HCT116 (cell line): ENCODE measurements at regions not wholly inside any gene's neighbourhood (a gene's known extent, or its start where the extent isn't known, plus 50 kb on each side); places are given as distances from the start of the nearest gene placed in this dataset.
A peak's percentile ranks its signal among the peaks of the same experiment; 100 is the strongest.

Experiments used
- ATAC-seq: fragments of 200-7000 bp; cut with Tn5 transposase; 2 replicates; pipeline ENCODE4 v1.9.1; 2020; ENCODE audit warnings: mild to moderate bottlenecking, moderate library complexity
- BruUV-seq: library from RNA; stranded (reverse); fragments of 400-500 nt; replicated peaks from 2 replicates; lab custom pipeline; 2021; lab: Mats Ljungman, UMichigan
- CTCF ChIA-PET: fragments of 300-600 bp; sonication (Branson Sonifier 250); formaldehyde crosslinking; loops from one replicate; lab custom pipeline; 2021; ENCODE audit warnings: antibody characterized with exemption; lab: Charles Lee
- POLR2A ChIA-PET: fragments of 300-600, 350-600 bp; sonication (Branson Sonifier 250); formaldehyde crosslinking; loops from one replicate; lab custom pipeline; 2021; ENCODE audit warnings: antibody characterized with exemption; lab: Charles Lee
- RAD21 ChIA-PET, 2 experiments: fragments of 300-600 bp; sonication (Branson Sonifier 250); formaldehyde crosslinking; loops; one replicate each; lab custom pipeline; 2023; ENCODE audit warnings: low total read pairs in 2 of 2; ENCODE audit not compliant: uncharacterized antibody in 2 of 2, unreplicated experiment in 2 of 2, low non-redundant PET in 1 of 2; lab: Charles Lee
- DNase-seq: peaks from one replicate; pipeline ENCODE4 v3.0.0-alpha.2; 2010; ENCODE audit warnings: low read depth, low spot score
- H2AFZ ChIP-seq: fragments of 200-600 bp; shearing (Covaris generic), sonication (generic); 2 replicates; pipeline ENCODE4 v1.6.1; 2017; ENCODE audit warnings: low read depth, mixed run types, mixed read lengths, antibody characterized with exemption, low read length; ENCODE audit not compliant: poor library complexity, severe bottlenecking
- H3K27ac ChIP-seq: 2 replicates; pipeline ENCODE4 v1.5.1; 2012; ENCODE audit warnings: low read depth, low read length
- H3K27me3 ChIP-seq: fragments of 200-600 bp; sonication (generic); 2 replicates; pipeline ENCODE4 v1.6.1; 2016; ENCODE audit warnings: mixed run types, low read length, mixed read lengths; ENCODE audit not compliant: insufficient read depth
- H3K36me3 ChIP-seq, 2 experiments: fragments of 200-500 bp in 1 of 2; fragments of 200-600 bp in 1 of 2; sonication (Bioruptor generic) in 1 of 2; sonication (generic) in 1 of 2; 2 replicates each; pipeline versions ENCODE4 v1.5.1 to v1.6.1; 2014 to 2016; ENCODE audit warnings: low read length in 2 of 2, inconsistent platforms in 1 of 2, mixed read lengths in 1 of 2, mixed run types in 1 of 2; ENCODE audit not compliant: insufficient read depth in 2 of 2, control insufficient read depth in 1 of 2
- H3K4me1 ChIP-seq, 2 experiments: fragments of 200-600 bp in 1 of 2; sonication (generic) in 1 of 2; 2 replicates each; pipeline versions ENCODE4 v1.5.1 to v1.6.1; 2012 to 2017; ENCODE audit warnings: low read length in 2 of 2, inconsistent platforms in 1 of 2, mild to moderate bottlenecking in 1 of 2, mixed read lengths in 1 of 2, mixed run types in 1 of 2, moderate library complexity in 1 of 2; ENCODE audit not compliant: insufficient read depth in 2 of 2, control insufficient read depth in 1 of 2
- H3K4me2 ChIP-seq: fragments of 200-600 bp; sonication (generic); 2 replicates; pipeline ENCODE4 v1.6.1; 2017; ENCODE audit warnings: mixed run types, low read length, mixed read lengths
- H3K4me3 ChIP-seq, 2 experiments: fragments of 200-600 bp in 1 of 2; sonication (generic) in 1 of 2; replicated peaks in 1 of 2; 2 replicates each; pipeline ENCODE4 v1.5.1; 2011 to 2016; ENCODE audit warnings: low read length in 2 of 2, control low read depth in 1 of 2, low read depth in 1 of 2, mild to moderate bottlenecking in 1 of 2, mixed read lengths in 1 of 2, mixed run types in 1 of 2
- H3K79me2 ChIP-seq: fragments of 200-600 bp; sonication (generic); 2 replicates; pipeline ENCODE4 v1.6.1; 2017; ENCODE audit warnings: mild to moderate bottlenecking, mixed run types, low read length, moderate library complexity, mixed read lengths; ENCODE audit not compliant: insufficient read depth
- H3K9ac ChIP-seq: fragments of 200-600 bp; sonication (generic); 2 replicates; pipeline ENCODE4 v1.6.1; 2016; ENCODE audit warnings: low read length, mixed read lengths
- H3K9me2 ChIP-seq: fragments of 200-600 bp; sonication (generic), shearing (Covaris generic); 2 replicates; pipeline ENCODE4 v1.6.1; 2017; ENCODE audit warnings: mixed run types, mild to moderate bottlenecking, moderate library complexity; ENCODE audit not compliant: insufficient read depth
- H3K9me3 ChIP-seq, 2 experiments: fragments of 200-500 bp in 1 of 2; fragments of 200-600 bp in 1 of 2; sonication (Bioruptor generic) in 1 of 2; sonication (generic) in 1 of 2; 2 replicates each; pipeline ENCODE4 v1.6.1; 2014 to 2017; ENCODE audit warnings: low read length in 2 of 2, mixed read lengths in 2 of 2, inconsistent platforms in 1 of 2, low read depth in 1 of 2, mild to moderate bottlenecking in 1 of 2, mixed run types in 1 of 2, moderate library complexity in 1 of 2; ENCODE audit not compliant: control insufficient read depth in 1 of 2, insufficient read depth in 1 of 2
- H4K20me1 ChIP-seq: fragments of 200-600 bp; sonication (generic), shearing (Covaris generic); 2 replicates; pipeline ENCODE4 v1.6.1; 2017; ENCODE audit warnings: mixed run types, mild to moderate bottlenecking, moderate library complexity; ENCODE audit not compliant: insufficient read depth
- CBX3 ChIP-seq: IDR thresholded peaks from 2 replicates; pipeline ENCODE4 v1.6.1; 2012; ENCODE audit warnings: low read depth
- CTCF ChIP-seq, 3 experiments: fragments of 200-600 bp in 1 of 3; sonication (generic) in 1 of 3; IDR thresholded peaks in 2 of 3; conservative IDR thresholded peaks in 1 of 3; 2 replicates each; pipeline ENCODE4 v1.5.1; 2012 to 2017; ENCODE audit warnings: low read depth in 2 of 3, low read length in 2 of 3, antibody characterized with exemption in 1 of 3, borderline replicate concordance in 1 of 3, control low read depth in 1 of 3, mild to moderate bottlenecking in 1 of 3, mixed read lengths in 1 of 3, mixed run types in 1 of 3, moderate library complexity in 1 of 3; ENCODE audit not compliant: insufficient read depth in 1 of 3
- EGR1 ChIP-seq: IDR thresholded peaks from 2 replicates; pipeline ENCODE4 v1.6.1; 2012; ENCODE audit warnings: low read depth
- ELF1 ChIP-seq: IDR thresholded peaks from 2 replicates; pipeline ENCODE4 v1.6.1; 2012; ENCODE audit warnings: low read depth, borderline replicate concordance
- EZH2 ChIP-seq: fragments of 200-600 bp; sonication (generic); IDR thresholded peaks from 2 replicates; pipeline ENCODE4 v1.6.1; 2017; ENCODE audit warnings: antibody characterized with exemption, mixed run types
- FOSL1 ChIP-seq: IDR thresholded peaks from 2 replicates; pipeline ENCODE4 v1.6.1; 2012; ENCODE audit warnings: low read depth
- JUND ChIP-seq: IDR thresholded peaks from 2 replicates; pipeline ENCODE4 v1.6.1; 2012
- POLR2A ChIP-seq: IDR thresholded peaks from 2 replicates; pipeline ENCODE4 v1.7.0; 2011; ENCODE audit warnings: borderline replicate concordance; ENCODE audit not compliant: insufficient read depth, insufficient read length; ENCODE audit errors: extremely low read depth
- POLR2AphosphoS5 ChIP-seq: IDR thresholded peaks from 2 replicates; pipeline ENCODE4 v1.6.1; 2011; ENCODE audit warnings: mild to moderate bottlenecking, low read depth, low read length, moderate library complexity
- SIN3A ChIP-seq: IDR thresholded peaks from 2 replicates; pipeline ENCODE4 v1.6.1; 2012; ENCODE audit warnings: low read depth
- SP1 ChIP-seq: IDR thresholded peaks from 2 replicates; pipeline ENCODE4 v1.6.1; 2012; ENCODE audit warnings: low read depth
- SRF ChIP-seq: IDR thresholded peaks from 2 replicates; pipeline ENCODE4 v1.6.1; 2012; ENCODE audit warnings: low read depth
- TCF7L2 ChIP-seq: IDR thresholded peaks from 2 replicates; pipeline ENCODE4 v1.7.0; 2011; ENCODE audit warnings: borderline replicate concordance, inconsistent platforms; ENCODE audit not compliant: insufficient read depth, insufficient read length; ENCODE audit errors: extremely low read depth
- YY1 ChIP-seq: IDR thresholded peaks from 2 replicates; pipeline ENCODE4 v1.6.1; 2011; ENCODE audit warnings: low read length, low read depth, moderate library complexity, mild to moderate bottlenecking; ENCODE audit not compliant: insufficient replicate concordance; ENCODE audit errors: extremely low read depth
- ZBTB33 ChIP-seq: IDR thresholded peaks from 2 replicates; pipeline ENCODE4 v1.6.1; 2011; ENCODE audit warnings: mild to moderate bottlenecking, low read length, moderate library complexity; ENCODE audit not compliant: insufficient replicate concordance; ENCODE audit errors: extremely low read depth
- ZFX ChIP-seq: fragments of 450-650 bp; IDR thresholded peaks from 2 replicates; pipeline ENCODE4 v1.6.1; 2017
- ZNF274 ChIP-seq: fragments of 200-500 bp; sonication (Bioruptor generic); IDR thresholded peaks from 2 replicates; pipeline ENCODE4 v1.6.1; 2014; ENCODE audit warnings: mild to moderate bottlenecking, low read depth, low read length, inconsistent platforms
- intact Hi-C: fragments of 100-400 bp; cut with micrococcal nuclease; formaldehyde crosslinking; loops from 2 replicates; pipeline ENCODE4 v1.10.0; 2022
- TF ChIP-seq, protein P1 (sequence below): IDR thresholded peaks from 2 replicates; pipeline ENCODE4 v1.6.1; 2012
- TF ChIP-seq, protein P2 (sequence below): IDR thresholded peaks from 2 replicates; pipeline ENCODE4 v1.6.1; 2012
- TF ChIP-seq, protein P3 (sequence below): IDR thresholded peaks from 2 replicates; pipeline ENCODE4 v1.6.1; 2012; ENCODE audit warnings: low read depth

GRCh38 chr6:133590814-133591213, 298.1 kb upstream of the TCF21 start:
- no peaks in the 10 kb centered on the region for H3K27me3 ChIP-seq
- no peak overlapping the region for H3K4me3 ChIP-seq
- RAD21 ChIA-PET = no interaction called here
- no peaks in the 10 kb centered on the region for H4K20me1 ChIP-seq
- ATAC-seq (no peak), DNase-seq (no peak)
- peak overlapping the region; percentile 62 for H2AFZ ChIP-seq
- TF ChIP-seq SP1 = no peak
- no peak for TF ChIP-seq JUND
- no peak for TF ChIP-seq POLR2AphosphoS5
- no peak for TF ChIP-seq CTCF (IDR thresholded peaks at IDR 0.05 in 2 of 3, conservative IDR thresholded peaks at IDR 0.05 in 1 of 3; ENCODE audit: borderline replicate concordance in 1 of 3, insufficient read depth in 1 of 3, low read depth in 2 of 3, low read length in 2 of 3)
- TF ChIP-seq, protein P1, sequence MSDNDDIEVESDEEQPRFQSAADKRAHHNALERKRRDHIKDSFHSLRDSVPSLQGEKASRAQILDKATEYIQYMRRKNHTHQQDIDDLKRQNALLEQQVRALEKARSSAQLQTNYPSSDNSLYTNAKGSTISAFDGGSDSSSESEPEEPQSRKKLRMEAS = no peak
- TF ChIP-seq ZFX = no peak
- no peak for TF ChIP-seq EGR1
- TF ChIP-seq SRF = no peak
- TF ChIP-seq ZBTB33 = no peak
- TF ChIP-seq ZNF274 = no peak
- TF ChIP-seq TCF7L2 = no peak
- TF ChIP-seq POLR2A = no peak
- TF ChIP-seq YY1 = no peak
- TF ChIP-seq, protein P2, sequence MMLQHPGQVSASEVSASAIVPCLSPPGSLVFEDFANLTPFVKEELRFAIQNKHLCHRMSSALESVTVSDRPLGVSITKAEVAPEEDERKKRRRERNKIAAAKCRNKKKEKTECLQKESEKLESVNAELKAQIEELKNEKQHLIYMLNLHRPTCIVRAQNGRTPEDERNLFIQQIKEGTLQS = no peak
- TF ChIP-seq FOSL1 = no peak
- TF ChIP-seq CBX3 = no peak
- no peak for TF ChIP-seq EZH2
- TF ChIP-seq SIN3A = no peak
- TF ChIP-seq, protein P3, sequence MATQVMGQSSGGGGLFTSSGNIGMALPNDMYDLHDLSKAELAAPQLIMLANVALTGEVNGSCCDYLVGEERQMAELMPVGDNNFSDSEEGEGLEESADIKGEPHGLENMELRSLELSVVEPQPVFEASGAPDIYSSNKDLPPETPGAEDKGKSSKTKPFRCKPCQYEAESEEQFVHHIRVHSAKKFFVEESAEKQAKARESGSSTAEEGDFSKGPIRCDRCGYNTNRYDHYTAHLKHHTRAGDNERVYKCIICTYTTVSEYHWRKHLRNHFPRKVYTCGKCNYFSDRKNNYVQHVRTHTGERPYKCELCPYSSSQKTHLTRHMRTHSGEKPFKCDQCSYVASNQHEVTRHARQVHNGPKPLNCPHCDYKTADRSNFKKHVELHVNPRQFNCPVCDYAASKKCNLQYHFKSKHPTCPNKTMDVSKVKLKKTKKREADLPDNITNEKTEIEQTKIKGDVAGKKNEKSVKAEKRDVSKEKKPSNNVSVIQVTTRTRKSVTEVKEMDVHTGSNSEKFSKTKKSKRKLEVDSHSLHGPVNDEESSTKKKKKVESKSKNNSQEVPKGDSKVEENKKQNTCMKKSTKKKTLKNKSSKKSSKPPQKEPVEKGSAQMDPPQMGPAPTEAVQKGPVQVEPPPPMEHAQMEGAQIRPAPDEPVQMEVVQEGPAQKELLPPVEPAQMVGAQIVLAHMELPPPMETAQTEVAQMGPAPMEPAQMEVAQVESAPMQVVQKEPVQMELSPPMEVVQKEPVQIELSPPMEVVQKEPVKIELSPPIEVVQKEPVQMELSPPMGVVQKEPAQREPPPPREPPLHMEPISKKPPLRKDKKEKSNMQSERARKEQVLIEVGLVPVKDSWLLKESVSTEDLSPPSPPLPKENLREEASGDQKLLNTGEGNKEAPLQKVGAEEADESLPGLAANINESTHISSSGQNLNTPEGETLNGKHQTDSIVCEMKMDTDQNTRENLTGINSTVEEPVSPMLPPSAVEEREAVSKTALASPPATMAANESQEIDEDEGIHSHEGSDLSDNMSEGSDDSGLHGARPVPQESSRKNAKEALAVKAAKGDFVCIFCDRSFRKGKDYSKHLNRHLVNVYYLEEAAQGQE = no peak
- TF ChIP-seq ELF1 = no peak
- BruUV-seq = TSS peak; percentile 96
- H3K9ac ChIP-seq = no peak overlapping the region
- H3K79me2 ChIP-seq = no peaks in the 10 kb centered on the region
- no peaks in the 10 kb centered on the region for H3K9me2 ChIP-seq
- peaks cover 0 to 14% of the 10 kb centered on the region in 2 experiments; a peak in 1 of 4 replicates for H3K4me1 ChIP-seq
- POLR2A ChIA-PET = no interaction called here
- H3K9me3 ChIP-seq = no peaks in the 10 kb centered on the region
- no peak overlapping the region for H3K4me2 ChIP-seq
- no peaks in the 10 kb centered on the region for H3K36me3 ChIP-seq
- peak overlapping the region; percentile 56 for H3K27ac ChIP-seq
- CTCF ChIA-PET = no interaction called here
- intact Hi-C loops = no loop called here
